ENCODE measurements at regions not wholly inside any gene's neighbourhood (a gene's known extent, or its start where the extent isn't known, plus 50 kb on each side); places are given as distances from the start of the nearest gene placed in this dataset.
"Not testable (repeated sequence)": the region's sequence is repeated elsewhere in the genome, so short reads cannot be mapped to it uniquely, and the experiment has no call there.

DNA sequence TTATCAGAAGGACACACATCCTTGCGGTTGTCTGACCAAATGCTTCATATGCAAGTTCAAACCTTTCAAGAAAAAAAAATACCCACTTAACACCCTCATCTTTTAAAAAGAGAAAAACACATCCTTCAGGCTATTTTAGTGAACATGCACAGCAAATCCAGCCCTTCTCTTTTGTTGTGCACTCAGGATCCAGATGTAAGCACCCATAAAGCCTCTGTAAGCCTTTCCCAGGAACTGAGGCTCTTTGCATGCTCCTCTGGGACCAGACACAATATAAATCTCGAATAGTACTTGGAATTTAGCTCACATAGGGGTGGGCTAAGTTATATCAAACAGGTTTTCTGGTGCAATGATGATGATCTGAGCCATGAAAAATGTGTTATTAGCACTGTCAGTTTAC is 308.8 kb upstream of the FAM98A start:
- intact Hi-C loops (cut with DNase I), result no loop called here
- Histone ChIP-seq H3K27ac (no peak overlapping the region), H3K4me3 (no peak overlapping the region), H3K4me1 (peaks cover 0 to 12% (median 1%) of the 10 kb centered on the region in 4 donors), H3K36me3 (no peaks in the 10 kb centered on the region), H3K9me3 (no peaks in the 10 kb centered on the region), H3K27me3 (no peaks in the 10 kb centered on the region)
- 64% methylated on average over 2 of the region's 2 CpGs for WGBS (ENCODE audit: insufficient coverage, low coverage, low lambda C conversion rate, missing lambda C conversion rate)
- no peak for DNase-seq
- ATAC-seq, result no peak
- TF ChIP-seq POLR2A (IDR thresholded peaks at IDR 0.05), result no peak
- TF ChIP-seq, protein P1, sequence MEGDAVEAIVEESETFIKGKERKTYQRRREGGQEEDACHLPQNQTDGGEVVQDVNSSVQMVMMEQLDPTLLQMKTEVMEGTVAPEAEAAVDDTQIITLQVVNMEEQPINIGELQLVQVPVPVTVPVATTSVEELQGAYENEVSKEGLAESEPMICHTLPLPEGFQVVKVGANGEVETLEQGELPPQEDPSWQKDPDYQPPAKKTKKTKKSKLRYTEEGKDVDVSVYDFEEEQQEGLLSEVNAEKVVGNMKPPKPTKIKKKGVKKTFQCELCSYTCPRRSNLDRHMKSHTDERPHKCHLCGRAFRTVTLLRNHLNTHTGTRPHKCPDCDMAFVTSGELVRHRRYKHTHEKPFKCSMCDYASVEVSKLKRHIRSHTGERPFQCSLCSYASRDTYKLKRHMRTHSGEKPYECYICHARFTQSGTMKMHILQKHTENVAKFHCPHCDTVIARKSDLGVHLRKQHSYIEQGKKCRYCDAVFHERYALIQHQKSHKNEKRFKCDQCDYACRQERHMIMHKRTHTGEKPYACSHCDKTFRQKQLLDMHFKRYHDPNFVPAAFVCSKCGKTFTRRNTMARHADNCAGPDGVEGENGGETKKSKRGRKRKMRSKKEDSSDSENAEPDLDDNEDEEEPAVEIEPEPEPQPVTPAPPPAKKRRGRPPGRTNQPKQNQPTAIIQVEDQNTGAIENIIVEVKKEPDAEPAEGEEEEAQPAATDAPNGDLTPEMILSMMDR (IDR thresholded peaks at IDR 0.05), result no peak

DNA sequence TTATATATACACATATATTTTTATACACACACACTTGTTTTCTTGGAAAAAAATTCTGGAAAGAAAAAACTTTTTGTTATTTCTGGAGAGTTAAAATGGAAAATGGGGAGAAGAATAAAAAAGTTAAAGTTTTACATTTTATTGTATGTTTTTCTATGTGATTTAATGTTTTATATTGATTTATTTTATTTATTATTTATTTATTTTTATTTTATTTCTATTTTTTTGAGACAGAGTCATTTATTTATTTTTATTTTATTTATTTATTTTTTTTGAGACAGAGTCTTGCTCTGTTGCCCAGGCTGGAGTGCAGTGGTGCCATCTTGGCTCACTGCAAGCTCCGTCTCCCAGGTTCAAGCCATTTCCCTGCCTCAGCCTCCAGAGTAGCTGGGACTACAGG is 307.0 kb upstream of the FAM98A start:
- 100% methylated on average over 1 of the region's 1 CpG for WGBS (ENCODE audit: insufficient coverage, low coverage, low lambda C conversion rate, missing lambda C conversion rate)
- ATAC-seq; H3K36me3 ChIP-seq; H3K4me3 ChIP-seq; intact Hi-C loops (cut with DNase I); H3K9me3 ChIP-seq; H3K27ac ChIP-seq; DNase-seq; H3K27me3 ChIP-seq: not testable (repeated sequence)
- H3K4me1 ChIP-seq, result peaks cover 0 to 12% (median 1%) of the 10 kb centered on the region in 4 donors

DNA sequence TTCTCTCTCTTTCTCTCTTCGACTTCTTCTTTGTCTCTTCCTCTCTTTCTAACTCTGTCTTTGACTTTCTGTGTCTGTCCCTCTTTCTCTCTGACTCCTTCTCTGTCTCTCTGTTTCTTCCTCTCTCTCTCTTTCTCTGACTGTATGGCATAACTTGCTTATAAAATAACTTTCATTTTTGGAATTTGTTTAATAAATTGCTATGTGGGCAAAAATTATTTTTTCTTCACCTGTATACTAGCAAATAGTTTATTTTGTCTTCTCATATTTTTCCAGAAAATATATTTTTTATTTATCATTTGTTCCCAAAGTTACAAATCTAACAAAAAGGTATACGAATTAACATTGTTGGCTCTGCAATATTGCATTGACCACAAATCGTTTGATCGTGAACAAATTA is 305.7 kb upstream of the FAM98A start:
- DNase-seq, result no peak
- no peaks in the 10 kb centered on the region for H3K27me3 ChIP-seq
- WGBS (ENCODE audit: insufficient coverage, low coverage, low lambda C conversion rate, missing lambda C conversion rate), result 71% methylated on average over 4 of the region's 4 CpGs
- H3K9me3 ChIP-seq, result no peaks in the 10 kb centered on the region
- no peak for TF ChIP-seq POLR2A (IDR thresholded peaks at IDR 0.05)
- TF ChIP-seq, protein P1 (IDR thresholded peaks at IDR 0.05), result no peak
- intact Hi-C loops (cut with DNase I), result no loop called here
- peaks cover 0 to 4% (median 0%) of the 10 kb centered on the region in 4 donors for H3K4me1 ChIP-seq
- no peaks in the 10 kb centered on the region for H3K36me3 ChIP-seq
- no peak for ATAC-seq
- H3K27ac ChIP-seq, result no peak overlapping the region
- H3K4me3 ChIP-seq, result no peak overlapping the region

DNA sequence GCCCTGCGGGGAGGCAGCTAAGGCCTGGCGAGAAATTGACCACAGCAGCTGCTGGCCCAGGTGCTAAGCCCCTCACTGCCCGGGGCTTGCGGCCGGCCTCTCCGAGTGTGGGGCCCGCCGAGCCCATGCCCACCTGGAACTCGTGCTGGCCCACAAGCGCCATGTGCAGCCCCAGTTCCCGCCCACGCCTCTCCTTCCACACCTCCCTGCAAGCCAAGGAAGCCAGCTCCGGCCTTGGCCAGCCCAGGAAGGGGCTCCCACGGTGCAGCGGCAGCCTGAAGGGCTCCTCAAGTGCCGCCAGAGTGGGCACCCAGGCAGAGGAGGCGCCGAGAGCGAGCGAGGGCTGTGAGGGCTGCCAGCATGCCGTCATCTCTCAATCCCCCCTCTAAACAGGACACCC is 304.6 kb upstream of the FAM98A start:
- DNase-seq, result no peak
- no CpG with 5 or more reads among the region's 21 CpGs for WGBS (ENCODE audit: insufficient coverage, low coverage, low lambda C conversion rate, missing lambda C conversion rate)

DNA sequence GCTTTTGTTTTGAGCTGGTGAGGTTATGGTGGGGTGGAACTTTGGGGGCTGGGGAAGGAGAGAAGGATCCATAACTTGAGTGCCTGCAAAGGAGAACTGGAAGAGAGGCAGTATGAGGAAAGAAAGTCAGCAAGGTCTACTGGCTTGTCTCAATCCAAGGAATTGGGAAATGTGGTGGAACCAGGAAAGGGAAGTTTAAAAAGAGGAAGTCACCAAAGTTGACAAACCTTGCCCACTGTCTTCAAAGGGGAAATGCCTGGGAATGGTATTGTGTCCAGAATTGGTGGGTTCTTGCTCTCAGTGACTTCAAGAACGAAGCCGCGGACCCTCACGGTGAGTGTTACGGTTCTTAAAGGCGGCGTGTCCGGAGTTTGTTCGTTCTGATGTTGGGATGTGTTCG is 304.1 kb upstream of the FAM98A start:
- Histone ChIP-seq H3K4me1 (no peaks in the 10 kb centered on the region), H3K27ac (no peak overlapping the region), H3K4me3 (no peak overlapping the region), H3K36me3 (no peaks in the 10 kb centered on the region), H3K27me3 (no peaks in the 10 kb centered on the region), H3K9me3 (no peaks in the 10 kb centered on the region)
- TF ChIP-seq, protein P1 (IDR thresholded peaks at IDR 0.05), result no peak
- TF ChIP-seq POLR2A (IDR thresholded peaks at IDR 0.05), result no peak
- ATAC-seq (no peak), DNase-seq (no peak)
- intact Hi-C loops (cut with DNase I), result no loop called here
- 95% methylated on average over 4 of the region's 10 CpGs for WGBS (ENCODE audit: insufficient coverage, low coverage, low lambda C conversion rate, missing lambda C conversion rate)

More for the DNA sequence above, 304.6 kb upstream of the FAM98A start:
- Histone ChIP-seq H3K27ac (no peak overlapping the region), H3K9me3 (no peaks in the 10 kb centered on the region), H3K4me1 (no peaks in the 10 kb centered on the region), H3K36me3 (no peaks in the 10 kb centered on the region), H3K27me3 (no peaks in the 10 kb centered on the region), H3K4me3 (no peak overlapping the region)
- ATAC-seq, result no peak
- TF ChIP-seq, protein P1 (IDR thresholded peaks at IDR 0.05), result no peak
- TF ChIP-seq POLR2A (IDR thresholded peaks at IDR 0.05), result no peak
- intact Hi-C loops (cut with DNase I), result no loop called here

All from right lobe of liver (tissue), 6 donors.